A549 (cell line): ENCODE measurements at regions not wholly inside any gene's neighbourhood (a gene's known extent, or its start where the extent isn't known, plus 50 kb on each side); places are given as distances from the start of the nearest gene placed in this dataset.

ENCODE experiments used
- ATAC-seq, 2 experiments: fragments of 200-7000 bp in 1 of 2; fragments of >200 bp in 1 of 2; cut with Nextera tagmentation in 1 of 2; cut with Tn5 transposase in 1 of 2; 3 replicates each; pipeline versions ENCODE4 v1.8.0 to v1.9.1; 2018 to 2020; ENCODE audit warnings: mild to moderate bottlenecking in 1 of 2, moderate library complexity in 1 of 2
- CTCF ChIA-PET: fragments of 300-600 bp; sonication (Branson Sonifier 250); formaldehyde crosslinking; extraction: SDS; loops from one replicate; lab custom pipeline; 2021; ENCODE audit warnings: antibody characterized with exemption, inconsistent platforms; lab: Yijun Ruan, JAX
- POLR2A ChIA-PET: fragments of 350-600 bp; formaldehyde crosslinking; extraction: SDS; loops from one replicate; lab custom pipeline; 2021; ENCODE audit warnings: antibody characterized with exemption, inconsistent platforms; lab: Yijun Ruan, JAX
- DNase-seq, 2 experiments: peaks; one replicate each; pipeline versions ENCODE4 v3.0.0 to v3.0.0-alpha.2; 2011 to 2016; ENCODE audit warnings: low read depth in 1 of 2, low spot score in 1 of 2
- FAIRE-seq: peaks from 2 replicates; lab custom pipeline; 2011; peaks lifted over from hg19 to GRCh38; lab: Jason Lieb, UNC
- H3K27ac ChIP-seq, 2 experiments: fragments of >200 bp; sonication (Bioruptor Twin); formaldehyde crosslinking; 3 replicates each; pipeline ENCODE4 v1.5.1; 2016 to 2017
- H3K4me1 ChIP-seq: fragments of >200 bp; sonication (Bioruptor Twin); formaldehyde crosslinking; 3 replicates; pipeline ENCODE4 v1.6.1; 2016
- H3K4me2 ChIP-seq: fragments of >200 bp; sonication (Bioruptor Twin); formaldehyde crosslinking; 3 replicates; pipeline ENCODE4 v1.6.1; 2016
- H3K4me3 ChIP-seq: fragments of >200 bp; sonication (Bioruptor Twin); formaldehyde crosslinking; 3 replicates; pipeline ENCODE4 v1.5.1; 2016
- H3K9me3 ChIP-seq: fragments of >200 bp; sonication (Bioruptor Twin); formaldehyde crosslinking; 3 replicates; pipeline ENCODE4 v1.6.1; 2016
- BHLHE40 ChIP-seq: IDR thresholded peaks from 2 replicates; pipeline ENCODE4 v1.6.1; 2012; ENCODE audit warnings: low read depth, low read length, inconsistent platforms
- CBX8 ChIP-seq: fragments of 200-600 bp; sonication (generic); IDR thresholded peaks from 2 replicates; pipeline ENCODE4 v1.6.1; 2016
- EHMT2 ChIP-seq: fragments of 200-600 bp; sonication (generic); IDR thresholded peaks from 2 replicates; pipeline ENCODE4 v1.6.1; 2016; ENCODE audit warnings: antibody characterized with exemption, low read depth, mild to moderate bottlenecking, moderate library complexity
- EP300 ChIP-seq, 2 experiments: fragments of >200 bp; sonication (Bioruptor Twin); formaldehyde crosslinking; IDR thresholded peaks; 2 replicates in 1 of 2; 3 replicates in 1 of 2; pipeline ENCODE4 v1.6.1; 2016 to 2017
- FOSL2 ChIP-seq, 2 experiments: fragments of 450-650 bp in 1 of 2; fragments of >200 bp in 1 of 2; sonication (Bioruptor Twin) in 1 of 2; formaldehyde crosslinking; IDR thresholded peaks; 2 replicates each; pipeline versions ENCODE4 v1.5.0 to v1.6.1; 2016 to 2020; ENCODE audit warnings: mild to moderate bottlenecking in 1 of 2, moderate library complexity in 1 of 2
- GATA3 ChIP-seq: IDR thresholded peaks from 2 replicates; pipeline ENCODE4 v1.6.1; 2012; ENCODE audit warnings: borderline replicate concordance
- HES2 ChIP-seq: fragments of >200 bp; sonication (Bioruptor Twin); formaldehyde crosslinking; IDR thresholded peaks from 2 replicates; pipeline ENCODE4 v1.6.1; 2016
- HOXB13 ChIP-seq: fragments of 250-450 bp; sonication (Bioruptor Pico); IDR thresholded peaks from 2 replicates; pipeline ENCODE4 v1.5.0; 2020; ENCODE audit warnings: low read depth, mild to moderate bottlenecking, moderate library complexity
- HOXB5 ChIP-seq: fragments of 250-450 bp; sonication (Bioruptor Pico); IDR thresholded peaks from 2 replicates; pipeline ENCODE4 v1.5.0; 2020; ENCODE audit warnings: mild to moderate bottlenecking, moderate library complexity
- JUN ChIP-seq, 2 experiments: fragments of >200 bp; sonication (Bioruptor Twin); formaldehyde crosslinking; IDR thresholded peaks; 2 replicates in 1 of 2; 3 replicates in 1 of 2; pipeline ENCODE4 v1.6.1; 2016 to 2017
- JUNB ChIP-seq: fragments of >200 bp; sonication (Bioruptor Twin); formaldehyde crosslinking; IDR thresholded peaks from 2 replicates; pipeline ENCODE4 v1.6.1; 2016
- KDM5A ChIP-seq: fragments of 200-600 bp; sonication (generic); IDR thresholded peaks from 2 replicates; pipeline ENCODE4 v1.6.1; 2016; ENCODE audit warnings: antibody characterized with exemption, mild to moderate bottlenecking
- MAX ChIP-seq: IDR thresholded peaks from 2 replicates; pipeline ENCODE4 v1.6.1; 2012
- NR3C1 ChIP-seq: fragments of >200 bp; sonication (Bioruptor Twin); formaldehyde crosslinking; IDR thresholded peaks from 3 replicates; pipeline ENCODE4 v1.6.1; 2017
- PHF8 ChIP-seq: fragments of 200-600 bp; sonication (generic); IDR thresholded peaks from 2 replicates; pipeline ENCODE4 v1.6.1; 2016; ENCODE audit warnings: low read depth, mild to moderate bottlenecking, antibody characterized with exemption, moderate library complexity, borderline replicate concordance
- POLR2A ChIP-seq: IDR thresholded peaks from 2 replicates; pipeline ENCODE4 v1.6.1; 2012; ENCODE audit warnings: mild to moderate bottlenecking, low read length
- RAD21 ChIP-seq, 2 experiments: fragments of >200 bp in 1 of 2; sonication (Bioruptor Twin) in 1 of 2; formaldehyde crosslinking in 1 of 2; IDR thresholded peaks in 1 of 2; conservative IDR thresholded peaks in 1 of 2; 2 replicates in 1 of 2; 3 replicates in 1 of 2; pipeline ENCODE4 v1.6.1; 2012 to 2018; ENCODE audit warnings: inconsistent platforms in 1 of 2
- RARB ChIP-seq: fragments of 250-450 bp; sonication (Bioruptor Pico); IDR thresholded peaks from 2 replicates; pipeline ENCODE4 v1.8.0; 2021; ENCODE audit warnings: mild to moderate bottlenecking, moderate library complexity
- RCOR1 ChIP-seq: fragments of 150-350 bp; IDR thresholded peaks from 2 replicates; pipeline ENCODE4 v1.6.1; 2014; ENCODE audit warnings: antibody characterized with exemption, low read length, low read depth
- RFX5 ChIP-seq: fragments of 450-650 bp; IDR thresholded peaks from 2 replicates; pipeline ENCODE4 v1.7.1; 2014; ENCODE audit warnings: antibody characterized with exemption, mild to moderate bottlenecking, moderate library complexity
- TP53 ChIP-seq: fragments of 250-450 bp; sonication (Bioruptor Pico); IDR thresholded peaks from 2 replicates; pipeline ENCODE4 v1.5.0; 2021; ENCODE audit warnings: mild to moderate bottlenecking, moderate library complexity
- USF2 ChIP-seq: fragments of 450-650 bp; IDR thresholded peaks from 2 replicates; pipeline ENCODE4 v1.6.1; 2014; ENCODE audit warnings: antibody characterized with exemption
- ZC3H11A ChIP-seq: fragments of 450-650 bp; IDR thresholded peaks from 2 replicates; pipeline ENCODE4 v1.6.1; 2014; ENCODE audit warnings: antibody characterized with exemption, mild to moderate bottlenecking
- WGBS: methylation state at CpG from one replicate; pipeline ENCODE4 v1.1.6; 2017; ENCODE audit errors: missing lambda C conversion rate; 5-methylcytosine and 5-hydroxymethylcytosine counted together
- TF ChIP-seq, protein P1 (sequence below): fragments of >200 bp; sonication (Bioruptor Twin); formaldehyde crosslinking; IDR thresholded peaks from 3 replicates; pipeline ENCODE4 v1.6.1; 2016
- TF ChIP-seq, protein P2 (sequence below): IDR thresholded peaks from 2 replicates; pipeline ENCODE4 v1.6.1; 2012

DNA sequence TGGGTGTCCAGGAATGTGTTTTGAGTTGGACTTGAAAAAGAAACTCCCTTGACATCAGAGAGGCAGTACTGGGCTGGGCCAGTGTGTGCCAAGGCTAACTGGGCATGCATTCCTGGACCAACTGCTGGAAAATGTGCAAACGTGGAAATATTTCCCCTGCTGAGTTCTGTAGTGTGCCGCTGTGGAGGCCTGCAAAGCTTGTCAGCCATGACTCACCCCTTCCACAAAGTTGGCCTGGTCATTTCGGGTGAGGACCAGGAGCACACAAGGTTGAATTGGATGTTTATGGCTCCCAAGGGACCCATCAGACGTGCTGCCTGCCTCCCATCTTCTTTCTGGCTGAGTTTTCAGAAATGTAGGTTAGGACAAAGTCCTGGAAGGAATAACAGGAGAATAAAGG, 513.1 kb downstream of the MIAT start:
- CTCF ChIA-PET = interaction anchor here (1.1 to 1.2 kb wide), 3 partner anchors 11 to 30 kb away, joined by 3 read pairs; no protein-coding TSS in a partner anchor
- H3K4me1 ChIP-seq = peaks cover 16% of the 10 kb centered on the region
- H3K4me3 ChIP-seq = no peak overlapping the region
- ATAC-seq = peak; percentile 76 to 87; a peak in 5 of 6 replicates
- POLR2A ChIA-PET = no interaction called here
- TF ChIP-seq PHF8 (no peak), BHLHE40 (no peak), FOSL2 (IDR thresholded peaks at IDR 0.05) (no peak), FOSL2 (CRISPR knock-in tag; IDR thresholded peaks at IDR 0.05) (peak; percentile 62), CBX8 (no peak), RARB (CRISPR knock-in tag) (no peak), TP53 (CRISPR knock-in tag) (no peak), GATA3 (0 out of 2 replicates have a peak, but pooled peaks have one; percentile 15), MAX (peak; percentile 38; the same call in 1 of the 2 replicates), EHMT2 (no peak), JUNB (no peak), POLR2A (no peak), RFX5 (no peak)
- TF ChIP-seq, protein P1, sequence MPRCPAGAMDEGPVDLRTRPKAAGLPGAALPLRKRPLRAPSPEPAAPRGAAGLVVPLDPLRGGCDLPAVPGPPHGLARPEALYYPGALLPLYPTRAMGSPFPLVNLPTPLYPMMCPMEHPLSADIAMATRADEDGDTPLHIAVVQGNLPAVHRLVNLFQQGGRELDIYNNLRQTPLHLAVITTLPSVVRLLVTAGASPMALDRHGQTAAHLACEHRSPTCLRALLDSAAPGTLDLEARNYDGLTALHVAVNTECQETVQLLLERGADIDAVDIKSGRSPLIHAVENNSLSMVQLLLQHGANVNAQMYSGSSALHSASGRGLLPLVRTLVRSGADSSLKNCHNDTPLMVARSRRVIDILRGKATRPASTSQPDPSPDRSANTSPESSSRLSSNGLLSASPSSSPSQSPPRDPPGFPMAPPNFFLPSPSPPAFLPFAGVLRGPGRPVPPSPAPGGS = no peak
- FAIRE-seq = no peak
- H3K27ac ChIP-seq = peak overlapping the region; percentile 49 to 73; a peak in 5 of 6 replicates
- H3K4me2 ChIP-seq = peak overlapping the region; percentile 35
- DNase-seq = peak; percentile 21 to 69
- 10% methylated on average over 4 of the region's 4 CpGs for WGBS
- H3K9me3 ChIP-seq = no peaks in the 10 kb centered on the region

GRCh38 chr22:27171212-27171611, 513.8 kb downstream of the MIAT start:
- H3K4me2 ChIP-seq = no peak overlapping the region
- peak overlapping the region; percentile 32 to 73; a peak in 5 of 6 replicates for H3K27ac ChIP-seq
- no peaks in the 10 kb centered on the region for H3K9me3 ChIP-seq
- TF ChIP-seq MAX (no peak), BHLHE40 (no peak), ZC3H11A (no peak), EP300 (IDR thresholded peaks at IDR 0.05) (no peak), JUN (IDR thresholded peaks at IDR 0.05) (no peak), USF2 (no peak), HOXB13 (CRISPR knock-in tag) (no peak), EHMT2 (no peak), NR3C1 (no peak), KDM5A (no peak), POLR2A (no peak), RAD21 (conservative IDR thresholded peaks at IDR 0.05 in 1 of 2, IDR thresholded peaks at IDR 0.05 in 1 of 2) (no peak), JUNB (no peak), HOXB5 (CRISPR knock-in tag) (no peak), HES2 (no peak), RCOR1 (no peak)
- TF ChIP-seq, protein P2, sequence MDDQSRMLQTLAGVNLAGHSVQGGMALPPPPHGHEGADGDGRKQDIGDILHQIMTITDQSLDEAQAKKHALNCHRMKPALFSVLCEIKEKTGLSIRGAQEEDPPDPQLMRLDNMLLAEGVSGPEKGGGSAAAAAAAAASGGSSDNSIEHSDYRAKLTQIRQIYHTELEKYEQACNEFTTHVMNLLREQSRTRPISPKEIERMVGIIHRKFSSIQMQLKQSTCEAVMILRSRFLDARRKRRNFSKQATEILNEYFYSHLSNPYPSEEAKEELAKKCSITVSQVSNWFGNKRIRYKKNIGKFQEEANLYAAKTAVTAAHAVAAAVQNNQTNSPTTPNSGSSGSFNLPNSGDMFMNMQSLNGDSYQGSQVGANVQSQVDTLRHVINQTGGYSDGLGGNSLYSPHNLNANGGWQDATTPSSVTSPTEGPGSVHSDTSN = no peak
- FAIRE-seq (no peak), DNase-seq (no peak), ATAC-seq (no peak)
- no peak overlapping the region for H3K4me3 ChIP-seq
- ChIA-PET CTCF (interaction anchor here (0.5 to 0.6 kb wide), 2 partner anchors 409 to 651 kb away, joined by 3 to 4 read pairs; no protein-coding TSS in a partner anchor), POLR2A (no interaction called here)
- 100% methylated on average over 2 of the region's 2 CpGs for WGBS
- H3K4me1 ChIP-seq = peaks cover 16% of the 10 kb centered on the region
